ENCODE measurements at regions not wholly inside any gene's neighbourhood (a gene's known extent, or its start where the extent isn't known, plus 50 kb on each side); places are given as distances from the start of the nearest gene placed in this dataset.

- TF ChIP-seq HNF4A (conservative IDR thresholded peaks at IDR 0.05), result peak; percentile 74 to 76
- TF ChIP-seq CTCF (IDR thresholded peaks at IDR 0.05; ENCODE audit: low read depth, low read length, missing input control), result no peak
- no peak for TF ChIP-seq HNF4G (IDR thresholded peaks at IDR 0.05)
- peak; percentile 34 to 67 for TF ChIP-seq RAD21 (IDR thresholded peaks at IDR 0.05)
- TF ChIP-seq RXRA (IDR thresholded peaks at IDR 0.05), result peak; percentile 79
- TF ChIP-seq GABPA (IDR thresholded peaks at IDR 0.05 in 1 of 2, conservative IDR thresholded peaks at IDR 0.05 in 1 of 2), result no peak
- TF ChIP-seq NR2F2 (IDR thresholded peaks at IDR 0.05), result peak; percentile 75
- TF ChIP-seq TAF1 (conservative IDR thresholded peaks at IDR 0.05), result no peak
- no peak for TF ChIP-seq FOXA1 (IDR thresholded peaks at IDR 0.05)
These were observed 81.9 kb upstream of the PKDCC start (continued) for GRCh38 chr2:41965909-41966295.

- TF ChIP-seq GABPA (IDR thresholded peaks at IDR 0.05 in 1 of 2, conservative IDR thresholded peaks at IDR 0.05 in 1 of 2) (no peak), RAD21 (IDR thresholded peaks at IDR 0.05) (peak in 1 of 2 donors; percentile 56), NR2F2 (IDR thresholded peaks at IDR 0.05) (no peak), TAF1 (conservative IDR thresholded peaks at IDR 0.05) (no peak), FOXA1 (IDR thresholded peaks at IDR 0.05) (peak; percentile 13), SP1 (IDR thresholded peaks at IDR 0.05) (peak; percentile 5), HNF4G (IDR thresholded peaks at IDR 0.05) (no peak), JUND (IDR thresholded peaks at IDR 0.05) (peak; percentile 10 to 84), MAX (IDR thresholded peaks at IDR 0.05) (no peak), ATF3 (IDR thresholded peaks at IDR 0.05) (no peak), ZBTB33 (IDR thresholded peaks at IDR 0.05) (no peak), CTCF (IDR thresholded peaks at IDR 0.05; ENCODE audit: low read depth, low read length, missing input control) (no peak), HNF4A (conservative IDR thresholded peaks at IDR 0.05) (no peak), YY1 (IDR thresholded peaks at IDR 0.05) (peak; percentile 56), FOXA2 (IDR thresholded peaks at IDR 0.05) (peak; percentile 36), EGR1 (IDR thresholded peaks at IDR 0.05; ENCODE audit: low read depth in 2 of 2) (peak in 1 of 2 donors; percentile 73)
- H3K27ac ChIP-seq (ENCODE audit: low read depth in 1 of 2, low read length in 2 of 2), result peak overlapping the region; percentile 44 to 56
- no peak for DNase-seq (ENCODE audit: low spot score)
- H3K4me1 ChIP-seq (ENCODE audit: control insufficient read depth in 4 of 4, insufficient read depth in 4 of 4, low read length in 3 of 4), result peaks cover 0 to 11% (median 3%) of the 10 kb centered on the region in 4 donors
- no peaks in the 10 kb centered on the region for H3K36me3 ChIP-seq (ENCODE audit: control insufficient read depth in 4 of 4, insufficient read depth in 3 of 4, low read depth in 1 of 4, low read length in 3 of 4)
- no peaks in the 10 kb centered on the region for H3K9me3 ChIP-seq (ENCODE audit: control insufficient read depth in 4 of 4, low read length in 3 of 4)
- WGBS, result 25% methylated on average over 10 of the region's 10 CpGs
- peaks cover 0 to 2% (median 0%) of the 10 kb centered on the region in 4 donors for H3K27me3 ChIP-seq (ENCODE audit: control insufficient read depth in 4 of 4, insufficient read depth in 4 of 4, low read length in 3 of 4)
- H3K9ac ChIP-seq (ENCODE audit: low read depth in 1 of 2, low read length in 2 of 2), result no peak overlapping the region
- no peak overlapping the region for H3K4me3 ChIP-seq (ENCODE audit: low read depth in 1 of 3, low read length in 3 of 3)
These were observed 81.4 kb upstream of the PKDCC start for GRCh38 chr2:41966431-41966893.
